GM12878 (cell line): ENCODE measurements at regions not wholly inside any gene's neighbourhood (a gene's known extent, or its start where the extent isn't known, plus 50 kb on each side); places are given as distances from the start of the nearest gene placed in this dataset.

ENCODE experiments used
- ATAC-seq: fragments of 200-7000 bp; cut with Tn5 transposase; 3 replicates; pipeline ENCODE4 v1.9.1; 2020; ENCODE audit warnings: mild to moderate bottlenecking, moderate library complexity
- BruUV-seq: library from RNA; stranded (reverse); fragments of 400-500 nt; replicated peaks from 2 replicates; lab custom pipeline; 2021; lab: Mats Ljungman, UMichigan
- CTCF ChIA-PET: fragments of 300-600 bp; sonication (Branson Sonifier 250); formaldehyde crosslinking; extraction: SDS; loops from one replicate; lab custom pipeline; 2021; ENCODE audit warnings: inconsistent platforms; lab: Yijun Ruan, JAX
- POLR2A ChIA-PET: fragments of 350-600 bp; formaldehyde crosslinking; extraction: SDS; loops from one replicate; lab custom pipeline; 2021; ENCODE audit warnings: inconsistent platforms; lab: Charles Lee
- RAD21 ChIA-PET: fragments of 300-600 bp; sonication (Branson Sonifier 250); formaldehyde crosslinking; loops from one replicate; lab custom pipeline; 2023; ENCODE audit warnings: antibody characterized with exemption; ENCODE audit not compliant: unreplicated experiment; lab: Charles Lee
- SMC1A ChIA-PET: fragments of 300-600 bp; sonication (Branson Sonifier 250); formaldehyde crosslinking; loops from one replicate; lab custom pipeline; 2023; ENCODE audit not compliant: unreplicated experiment, uncharacterized antibody; lab: Charles Lee
- DNase-seq: peaks from one replicate; pipeline ENCODE4 v3.0.0-alpha.2; 2011; ENCODE audit warnings: low read depth, low spot score
- FAIRE-seq: peaks from 3 replicates; lab custom pipeline; 2011; peaks lifted over from hg19 to GRCh38; lab: Jason Lieb, UNC
- H2AFZ ChIP-seq: 2 replicates; pipeline ENCODE4 v1.6.0; 2011; ENCODE audit warnings: low read depth, low read length, control low read depth; ENCODE audit not compliant: control insufficient read depth
- H3K27ac ChIP-seq: 2 replicates; pipeline ENCODE4 v1.5.1; 2011; ENCODE audit warnings: control low read depth; ENCODE audit not compliant: control insufficient read depth, insufficient read depth
- H3K27me3 ChIP-seq, 2 experiments: replicated peaks in 1 of 2; 2 replicates each; pipeline versions ENCODE4 v1.6.0 to v1.6.1; 2011; ENCODE audit warnings: low read length in 1 of 2; ENCODE audit not compliant: control insufficient read depth in 2 of 2, insufficient read depth in 2 of 2
- H3K36me3 ChIP-seq, 2 experiments: 2 replicates each; pipeline ENCODE4 v1.5.1; 2011; ENCODE audit warnings: low read length in 1 of 2; ENCODE audit not compliant: control insufficient read depth in 2 of 2, insufficient read depth in 2 of 2
- H3K4me1 ChIP-seq: 2 replicates; pipeline ENCODE4 v1.6.1; 2011; ENCODE audit warnings: mild to moderate bottlenecking, low read length, moderate library complexity, mixed read lengths; ENCODE audit not compliant: control insufficient read depth, insufficient read depth
- H3K4me2 ChIP-seq: 2 replicates; pipeline ENCODE4 v1.6.0; 2011; ENCODE audit warnings: control low read depth; ENCODE audit not compliant: control insufficient read depth, insufficient read depth
- H3K4me3 ChIP-seq: fragments of 200-600 bp; sonication (generic); 2 replicates; pipeline ENCODE4 v1.5.1; 2016
- H3K79me2 ChIP-seq: 2 replicates; pipeline ENCODE4 v1.6.0; 2011; ENCODE audit warnings: low read length; ENCODE audit not compliant: control insufficient read depth, insufficient read depth
- H3K9ac ChIP-seq: 2 replicates; pipeline ENCODE4 v1.8.0; 2011; ENCODE audit warnings: low read length, control low read depth, mixed read lengths; ENCODE audit not compliant: control insufficient read depth, insufficient read depth
- H3K9me3 ChIP-seq: replicated peaks from 3 replicates; pipeline ENCODE4 v1.5.1; 2011; ENCODE audit warnings: mild to moderate bottlenecking, low read length; ENCODE audit not compliant: control insufficient read depth, insufficient read depth
- H4K20me1 ChIP-seq: 2 replicates; pipeline ENCODE4 v1.6.0; 2011; ENCODE audit not compliant: control insufficient read depth, insufficient read depth
- CBX5 ChIP-seq: sonication (generic); IDR thresholded peaks from 2 replicates; pipeline ENCODE4 v1.6.1; 2016; ENCODE audit warnings: low read depth, moderate library complexity, mild to moderate bottlenecking, inconsistent platforms
- CHD1 ChIP-seq: IDR thresholded peaks from 2 replicates; pipeline ENCODE4 v1.6.1; 2012; ENCODE audit warnings: low read depth, low read length, improper control_type of control experiment
- E4F1 ChIP-seq: fragments of 450-650 bp; IDR thresholded peaks from 2 replicates; pipeline ENCODE4 v1.6.1; 2018; ENCODE audit warnings: borderline replicate concordance, mild to moderate bottlenecking; ENCODE audit not compliant: partially characterized antibody
- KAT2A ChIP-seq: conservative IDR thresholded peaks from 2 replicates; pipeline ENCODE4 v1.6.1; 2011; ENCODE audit warnings: low read depth, low read length; ENCODE audit not compliant: control insufficient read depth
- MLLT1 ChIP-seq: fragments of 450-650 bp; IDR thresholded peaks from 2 replicates; pipeline ENCODE4 v1.6.1; 2016; ENCODE audit warnings: mild to moderate bottlenecking
- NFIC ChIP-seq: IDR thresholded peaks from 2 replicates; pipeline ENCODE4 v1.6.1; 2012; ENCODE audit warnings: low read depth, mild to moderate bottlenecking, inconsistent platforms, low read length, moderate library complexity
- PAX8 ChIP-seq: fragments of 450-650 bp; IDR thresholded peaks from 2 replicates; pipeline ENCODE4 v1.6.1; 2017; ENCODE audit warnings: mild to moderate bottlenecking, moderate library complexity
- TBL1XR1 ChIP-seq: IDR thresholded peaks from 2 replicates; pipeline ENCODE4 v1.6.1; 2012; ENCODE audit warnings: low read depth, low read length, improper control_type of control experiment
- TCF7 ChIP-seq: IDR thresholded peaks from 2 replicates; pipeline ENCODE4 v1.6.1; 2014; ENCODE audit warnings: antibody characterized with exemption, borderline replicate concordance
- WGBS: methylation state at CpG from one replicate; pipeline ENCODE4 v1.1.6; 2016; ENCODE audit warnings: low lambda C conversion rate; ENCODE audit not compliant: insufficient replicate concordance, insufficient coverage; ENCODE audit errors: missing lambda C conversion rate; 5-methylcytosine and 5-hydroxymethylcytosine counted together
- in situ Hi-C: fragments of 300-500 bp; cut with MboI; formaldehyde crosslinking; loops from 9 replicates; pipeline ENCODE4 v1.14.3; 2018; ENCODE audit warnings: mixed read lengths
- intact Hi-C: fragments of 100-400 bp; cut with micrococcal nuclease; formaldehyde crosslinking; loops from one replicate; pipeline ENCODE4 v1.14.2; 2022; ENCODE audit not compliant: unreplicated experiment
- TF ChIP-seq, protein P1 (sequence below): IDR thresholded peaks from 2 replicates; pipeline ENCODE4 v1.6.1; 2011; ENCODE audit warnings: low read depth, mild to moderate bottlenecking, low read length, moderate library complexity, borderline replicate concordance; ENCODE audit errors: extremely low read depth

- no TSS peak for BruUV-seq
- ATAC-seq (no peak), FAIRE-seq (no peak), DNase-seq (no peak)
- CTCF ChIA-PET: interaction anchor here (0.7 to 5.5 kb wide), 5 partner anchors 11 to 163 kb away, joined by 3 to 63 read pairs (median 3); no protein-coding TSS in a partner anchor
- 2% methylated on average over 5 of the region's 5 CpGs for WGBS
- Histone ChIP-seq H4K20me1 (no peaks in the 10 kb centered on the region), H2AFZ (no peak overlapping the region), H3K4me1 (no peaks in the 10 kb centered on the region), H3K36me3 (no peaks in the 10 kb centered on the region), H3K27ac (no peak overlapping the region), H3K9ac (no peak overlapping the region), H3K9me3 (no peaks in the 10 kb centered on the region; the same call in 2 of the 3 replicates), H3K4me2 (no peak overlapping the region), H3K79me2 (no peaks in the 10 kb centered on the region), H3K27me3 (peaks cover 2% of the 10 kb centered on the region in 2 experiments; a peak in 2 of 4 replicates), H3K4me3 (no peak overlapping the region)
- SMC1A ChIA-PET: interaction anchor here (1.5 kb wide), 1 partner anchor 151 kb away, joined by 4 read pairs; no protein-coding TSS in a partner anchor
- POLR2A ChIA-PET: no interaction called here
- in situ Hi-C loops (no loop called here), intact Hi-C loops (no loop called here)
- TF ChIP-seq KAT2A (no peak), TBL1XR1 (no peak), E4F1 (no peak), CBX5 (no peak), MLLT1 (no peak), PAX8 (no peak), NFIC (no peak), TCF7 (no peak), CHD1 (no peak)
- TF ChIP-seq, protein P1, sequence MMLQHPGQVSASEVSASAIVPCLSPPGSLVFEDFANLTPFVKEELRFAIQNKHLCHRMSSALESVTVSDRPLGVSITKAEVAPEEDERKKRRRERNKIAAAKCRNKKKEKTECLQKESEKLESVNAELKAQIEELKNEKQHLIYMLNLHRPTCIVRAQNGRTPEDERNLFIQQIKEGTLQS: no peak
- RAD21 ChIA-PET: no interaction called here
Measured at GRCh38 chr2:219692521-219692920, 65.1 kb downstream of the SLC4A3 start.
